ENCODE measurements at regions not wholly inside any gene's neighbourhood (a gene's known extent, or its start where the extent isn't known, plus 50 kb on each side); places are given as distances from the start of the nearest gene placed in this dataset.
"Not testable (repeated sequence)": the region's sequence is repeated elsewhere in the genome, so short reads cannot be mapped to it uniquely, and the experiment has no call there.

GRCh38 chr16:88166209-88166773 is 215.1 kb downstream of the BANP start:
- POLR2A ChIA-PET; CTCF ChIA-PET; H3K27ac ChIP-seq (ENCODE audit: extremely low read depth, low read depth, low read length); H3K4me3 ChIP-seq (ENCODE audit: low read depth, low read length); H3K36me3 ChIP-seq (ENCODE audit: control insufficient read depth in 2 of 2, insufficient read depth in 1 of 2, low read length in 2 of 2); H3K9me3 ChIP-seq (ENCODE audit: control insufficient read depth, insufficient read depth, low read depth, low read length); H3K4me1 ChIP-seq (ENCODE audit: control insufficient read depth, insufficient read depth, low read length): not testable (repeated sequence)

- H3K4me3 ChIP-seq (ENCODE audit: low read depth, low read length); H3K4me1 ChIP-seq (ENCODE audit: control insufficient read depth, insufficient read depth, low read length); H3K9me3 ChIP-seq (ENCODE audit: control insufficient read depth, insufficient read depth, low read depth, low read length); H3K36me3 ChIP-seq (ENCODE audit: control insufficient read depth in 2 of 2, insufficient read depth in 1 of 2, low read length in 2 of 2); POLR2A ChIA-PET; H3K27ac ChIP-seq (ENCODE audit: extremely low read depth, low read depth, low read length): not testable (repeated sequence)
- CTCF ChIA-PET, result interaction anchor here (0.8 kb wide), 1 partner anchor 27 kb away, joined by 4 read pairs; no protein-coding TSS in a partner anchor
Observed at GRCh38 chr16:88167798-88168556, 214.8 kb upstream of the ZNF469 start.

GRCh38 chr16:88168557-88168949 is 214.2 kb upstream of the ZNF469 start:
- H3K27ac ChIP-seq (ENCODE audit: extremely low read depth, low read depth, low read length); H3K4me1 ChIP-seq (ENCODE audit: control insufficient read depth, insufficient read depth, low read length); POLR2A ChIA-PET; H3K9me3 ChIP-seq (ENCODE audit: control insufficient read depth, insufficient read depth, low read depth, low read length); H3K4me3 ChIP-seq (ENCODE audit: low read depth, low read length); H3K36me3 ChIP-seq (ENCODE audit: control insufficient read depth in 2 of 2, insufficient read depth in 1 of 2, low read length in 2 of 2): not testable (repeated sequence)
- CTCF ChIA-PET, result interaction anchor here (0.6 kb wide), 1 partner anchor 1167 kb away, joined by 4 read pairs; no protein-coding TSS in a partner anchor

- H3K4me3 ChIP-seq (ENCODE audit: low read depth, low read length); H3K9me3 ChIP-seq (ENCODE audit: control insufficient read depth, insufficient read depth, low read depth, low read length); POLR2A ChIA-PET; H3K27ac ChIP-seq (ENCODE audit: extremely low read depth, low read depth, low read length); H3K4me1 ChIP-seq (ENCODE audit: control insufficient read depth, insufficient read depth, low read length); H3K36me3 ChIP-seq (ENCODE audit: control insufficient read depth in 2 of 2, insufficient read depth in 1 of 2, low read length in 2 of 2): not testable (repeated sequence)
- CTCF ChIA-PET, result interaction anchor here (0.6 kb wide), 1 partner anchor 1167 kb away, joined by 4 read pairs; no protein-coding TSS in a partner anchor
Observed at GRCh38 chr16:88169136-88169830, 213.5 kb upstream of the ZNF469 start.

GRCh38 chr16:88169831-88170165 is 213.0 kb upstream of the ZNF469 start:
- H3K27ac ChIP-seq (ENCODE audit: extremely low read depth, low read depth, low read length); H3K9me3 ChIP-seq (ENCODE audit: control insufficient read depth, insufficient read depth, low read depth, low read length); POLR2A ChIA-PET; H3K36me3 ChIP-seq (ENCODE audit: control insufficient read depth in 2 of 2, insufficient read depth in 1 of 2, low read length in 2 of 2); CTCF ChIA-PET; H3K4me1 ChIP-seq (ENCODE audit: control insufficient read depth, insufficient read depth, low read length); H3K4me3 ChIP-seq (ENCODE audit: low read depth, low read length): not testable (repeated sequence)

- CTCF ChIA-PET, result no interaction called here
- POLR2A ChIA-PET, result no interaction called here
- Histone ChIP-seq H3K4me3 (ENCODE audit: low read depth, low read length) (no peak overlapping the region), H3K9me3 (ENCODE audit: control insufficient read depth, insufficient read depth, low read depth, low read length) (no peaks in the 10 kb centered on the region), H3K27ac (ENCODE audit: extremely low read depth, low read depth, low read length) (no peak overlapping the region), H3K4me1 (ENCODE audit: control insufficient read depth, insufficient read depth, low read length) (no peaks in the 10 kb centered on the region), H3K36me3 (ENCODE audit: control insufficient read depth in 2 of 2, insufficient read depth in 1 of 2, low read length in 2 of 2) (no peaks in the 10 kb centered on the region)
- TF ChIP-seq ZNF366 (tag by site-specific recombination; conservative IDR thresholded peaks at IDR 0.05), result no peak
- no peak for TF ChIP-seq ZNF677 (tag by site-specific recombination; IDR thresholded peaks at IDR 0.05)
- TF ChIP-seq ZFP3 (tag by site-specific recombination; IDR thresholded peaks at IDR 0.05; ENCODE audit: low read depth), result no peak
- TF ChIP-seq ZNF776 (tag by site-specific recombination; IDR thresholded peaks at IDR 0.05; ENCODE audit: borderline replicate concordance), result no peak
- TF ChIP-seq ZSCAN16 (tag by site-specific recombination; IDR thresholded peaks at IDR 0.05), result no peak
- no peak for TF ChIP-seq ZNF623 (tag by site-specific recombination; IDR thresholded peaks at IDR 0.05)
- no peak for TF ChIP-seq ZNF311 (tag by site-specific recombination; IDR thresholded peaks at IDR 0.05; ENCODE audit: borderline replicate concordance)
- no peak for TF ChIP-seq ZNF529 (tag by site-specific recombination; IDR thresholded peaks at IDR 0.05; ENCODE audit: insufficient replicate concordance)
- no peak for TF ChIP-seq ZNF658 (tag by site-specific recombination; IDR thresholded peaks at IDR 0.05)
- no peak for TF ChIP-seq ZNF792 (tag by site-specific recombination; IDR thresholded peaks at IDR 0.05)
- no peak for TF ChIP-seq ZNF624 (tag by site-specific recombination; IDR thresholded peaks at IDR 0.05)
- no peak for TF ChIP-seq OVOL3 (tag by site-specific recombination; IDR thresholded peaks at IDR 0.05)
- TF ChIP-seq ZNF596 (tag by site-specific recombination; IDR thresholded peaks at IDR 0.05), result no peak
Observed at GRCh38 chr16:88170528-88170991, 212.2 kb upstream of the ZNF469 start.

- H3K4me1 ChIP-seq (ENCODE audit: control insufficient read depth, insufficient read depth, low read length); H3K27ac ChIP-seq (ENCODE audit: extremely low read depth, low read depth, low read length); H3K9me3 ChIP-seq (ENCODE audit: control insufficient read depth, insufficient read depth, low read depth, low read length); H3K36me3 ChIP-seq (ENCODE audit: control insufficient read depth in 2 of 2, insufficient read depth in 1 of 2, low read length in 2 of 2); H3K4me3 ChIP-seq (ENCODE audit: low read depth, low read length); POLR2A ChIA-PET; CTCF ChIA-PET: not testable (repeated sequence)
Observed at GRCh38 chr16:88171126-88171525, 211.6 kb upstream of the ZNF469 start.

- H3K9me3 ChIP-seq (ENCODE audit: control insufficient read depth, insufficient read depth, low read depth, low read length); CTCF ChIA-PET; POLR2A ChIA-PET: not testable (repeated sequence)
Observed at GRCh38 chr16:88176184-88176583, 206.6 kb upstream of the ZNF469 start.

More at GRCh38 chr16:88176184-88176583, 206.6 kb upstream of the ZNF469 start:
- H3K27ac ChIP-seq (ENCODE audit: extremely low read depth, low read depth, low read length); H3K4me3 ChIP-seq (ENCODE audit: low read depth, low read length); H3K36me3 ChIP-seq (ENCODE audit: control insufficient read depth in 2 of 2, insufficient read depth in 1 of 2, low read length in 2 of 2); H3K4me1 ChIP-seq (ENCODE audit: control insufficient read depth, insufficient read depth, low read length): not testable (repeated sequence)
